DMS53 treated with DMSO at 0.1 percent for 48 hours (cell line): ENCODE measurements at regions not wholly inside any gene's neighbourhood (a gene's known extent, or its start where the extent isn't known, plus 50 kb on each side); places are given as distances from the start of the nearest gene placed in this dataset.

Experiments used
- DNase-seq: peaks from one replicate; lab custom pipeline; 2025; ENCODE audit not compliant: unreplicated experiment; lab: John Stamatoyannopoulos, UW

GRCh38 chr6:11926594-11927407 lies 85.3 kb upstream of the HIVEP1 start:
- no peak for DNase-seq

DNA sequence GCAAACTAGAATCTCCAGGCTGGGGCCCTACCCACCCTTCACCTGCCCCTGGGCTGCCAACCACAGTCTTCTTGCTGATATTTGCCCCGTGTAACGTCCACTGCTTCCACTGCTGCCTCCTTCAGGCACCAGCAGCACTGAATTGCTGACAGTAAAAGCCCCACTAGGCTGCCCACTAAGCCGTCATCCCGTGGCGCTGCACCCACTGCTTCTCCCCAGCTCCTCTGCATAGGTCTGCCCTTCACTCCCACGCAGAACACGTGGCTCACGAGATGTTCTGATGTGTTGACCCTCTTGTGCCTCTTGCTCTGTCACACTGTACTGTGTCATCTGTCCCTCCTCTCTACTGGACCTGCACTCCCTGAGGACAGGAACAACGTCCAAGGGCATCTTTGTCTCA lies 86.3 kb upstream of the HIVEP1 start:
- no peak for DNase-seq

DNA sequence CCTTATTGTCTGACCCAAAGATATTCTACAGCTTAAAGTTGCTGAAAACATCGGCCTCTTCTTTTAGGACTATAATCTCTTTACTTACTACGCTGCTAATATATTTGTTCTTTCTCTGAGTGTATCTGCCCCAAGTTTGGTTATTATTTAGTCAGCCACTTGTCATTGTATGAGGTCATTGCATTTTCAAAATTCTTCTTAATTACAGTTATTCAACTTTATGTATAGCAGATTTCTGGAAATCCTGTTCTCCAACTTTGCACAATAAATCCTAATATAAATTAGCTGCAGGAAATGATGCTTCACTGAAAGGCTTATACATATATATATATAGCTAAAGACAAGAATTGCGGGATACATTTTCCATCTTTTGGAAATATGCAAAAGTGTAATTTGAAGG lies 88.5 kb upstream of the HIVEP1 start:
- DNase-seq = no peak

DNA sequence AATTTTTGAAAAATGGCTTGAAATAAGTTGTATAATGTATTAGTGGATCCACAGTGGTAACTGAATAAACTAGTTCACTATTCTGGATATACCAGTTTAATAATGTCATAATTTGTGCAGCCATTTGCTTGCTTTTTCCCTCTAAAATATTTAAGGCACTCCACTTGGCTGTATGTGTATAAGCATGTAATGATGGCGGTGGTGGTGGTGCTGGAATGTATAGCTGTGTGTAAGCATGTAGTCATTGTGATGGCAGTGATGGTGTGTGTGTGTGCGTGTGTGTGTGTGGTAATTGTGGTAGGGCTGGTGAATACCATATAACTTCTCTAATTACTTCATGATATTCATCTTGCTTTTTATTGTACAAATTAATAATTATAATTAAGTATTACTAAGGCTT lies 89.2 kb upstream of the HIVEP1 start:
- DNase-seq = no peak

- no peak for DNase-seq
Observed at GRCh38 chr6:11921751-11922150, 90.4 kb upstream of the HIVEP1 start.

- DNase-seq = no peak
Observed at GRCh38 chr6:11921017-11921438, 91.1 kb upstream of the HIVEP1 start.

- DNase-seq = no peak
Observed at GRCh38 chr6:11920566-11920965, 91.5 kb upstream of the HIVEP1 start.

DNA sequence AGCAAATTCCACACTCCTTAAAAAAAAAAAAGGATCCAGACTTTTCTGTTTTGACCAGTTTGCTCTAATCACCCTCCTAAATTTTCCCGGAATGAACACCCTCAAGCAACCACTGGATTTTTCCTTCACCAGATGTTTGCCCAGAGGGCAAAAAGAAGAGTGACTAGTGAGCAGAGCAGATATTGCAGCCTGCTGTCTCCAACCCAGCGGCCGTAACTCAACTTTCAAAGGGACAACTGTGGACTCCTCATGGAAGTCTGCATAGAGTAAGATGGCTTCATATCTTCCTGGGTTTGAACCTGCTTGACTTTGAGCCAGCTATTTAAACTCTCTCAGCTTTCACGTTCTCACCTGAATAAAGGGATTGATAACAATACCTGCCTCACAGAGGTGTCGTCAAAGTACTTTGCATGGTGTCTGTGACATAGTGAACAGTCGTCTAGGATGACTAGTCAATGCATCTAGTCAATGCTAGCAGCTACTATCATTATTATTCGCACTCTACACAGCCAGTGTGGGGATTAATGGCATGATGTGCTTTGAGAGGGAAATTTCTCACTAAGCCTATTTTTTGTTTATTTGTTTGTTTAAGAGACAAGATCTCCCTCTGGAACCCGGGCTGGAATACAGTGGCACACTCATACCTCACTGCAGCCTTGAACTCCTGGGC lies 92.2 kb upstream of the HIVEP1 start:
- DNase-seq = no peak

GRCh38 chr6:11918739-11919605 lies 93.1 kb upstream of the HIVEP1 start:
- no peak for DNase-seq

DNA sequence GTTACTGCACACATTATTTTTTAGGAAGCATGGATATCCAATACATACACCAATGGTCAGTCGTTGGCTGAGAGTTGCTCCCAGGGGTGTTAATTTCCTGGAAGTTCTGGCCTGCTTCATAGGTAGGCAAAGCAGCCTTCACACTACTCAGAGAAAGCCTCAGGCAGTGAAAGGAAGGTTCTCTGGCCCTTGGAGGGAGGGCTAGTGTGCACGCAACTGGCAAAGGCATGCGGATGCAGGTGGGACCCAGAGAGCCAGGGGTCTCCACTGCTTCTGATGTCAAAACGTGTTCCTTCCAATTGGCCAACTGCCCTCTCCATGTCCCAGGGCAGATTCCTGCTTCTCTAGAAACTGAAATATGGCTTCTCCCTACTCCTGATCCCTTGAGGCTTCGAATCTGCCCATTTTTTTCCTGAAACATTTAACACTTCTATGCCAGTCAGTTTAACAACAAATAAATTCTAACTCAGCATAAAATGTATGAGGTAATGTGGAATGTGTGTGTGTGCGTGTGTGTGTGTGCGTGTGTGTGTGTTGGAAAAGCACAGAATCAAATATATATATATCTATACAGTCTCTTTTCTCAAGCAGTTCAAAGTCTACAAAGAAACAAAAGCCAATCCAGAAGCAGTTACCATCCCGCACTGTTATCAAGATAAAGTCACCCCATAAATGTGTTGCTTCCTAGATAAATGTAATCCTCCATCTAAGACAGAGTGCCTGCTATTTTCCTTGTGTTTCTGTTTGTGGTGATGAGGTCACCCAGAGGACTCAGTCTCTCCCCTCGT lies 94.0 kb upstream of the HIVEP1 start:
- DNase-seq = no peak

DNA sequence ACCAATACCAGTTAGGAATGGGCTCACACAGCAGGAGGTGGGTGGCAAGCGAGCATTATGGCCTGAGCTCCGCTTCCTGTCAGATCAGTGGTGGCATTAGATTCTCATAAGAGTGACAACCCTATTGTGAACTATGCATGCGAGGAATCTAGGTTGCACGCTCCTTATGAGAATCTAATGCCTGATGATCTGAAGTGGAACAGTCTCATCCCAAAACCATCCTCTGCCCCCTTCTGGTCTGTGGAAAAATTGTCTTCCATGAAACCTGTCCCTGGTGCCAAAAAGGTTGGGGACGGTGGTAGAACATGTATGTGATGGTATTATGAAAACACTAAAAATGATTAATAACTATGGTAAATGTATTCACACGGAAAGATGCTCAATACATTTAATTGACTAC lies 99.7 kb upstream of the HIVEP1 start:
- no peak for DNase-seq

GRCh38 chr6:11911538-11911937 lies 100.6 kb upstream of the HIVEP1 start:
- no peak for DNase-seq

DNA sequence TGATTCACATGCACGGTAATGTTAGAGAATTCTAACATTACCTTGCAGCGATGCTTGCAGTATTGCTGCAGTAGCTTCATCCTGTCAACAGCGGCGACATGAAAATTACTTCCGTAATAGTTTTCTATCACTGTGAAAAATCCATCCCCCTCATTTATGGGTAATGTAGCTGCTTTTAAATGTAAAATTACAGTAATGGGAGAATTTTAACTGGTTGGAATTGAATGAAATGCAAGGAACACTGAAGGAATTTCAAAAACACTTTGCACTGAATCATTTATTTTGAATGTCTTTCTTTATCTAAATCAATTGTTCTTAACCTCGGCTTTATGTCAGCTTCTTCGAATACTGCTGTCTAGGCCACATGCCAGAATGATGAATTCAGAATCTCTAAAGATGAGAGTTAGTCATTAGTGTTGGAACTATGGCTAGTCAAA lies 102.4 kb upstream of the HIVEP1 start:
- no peak for DNase-seq

DNA sequence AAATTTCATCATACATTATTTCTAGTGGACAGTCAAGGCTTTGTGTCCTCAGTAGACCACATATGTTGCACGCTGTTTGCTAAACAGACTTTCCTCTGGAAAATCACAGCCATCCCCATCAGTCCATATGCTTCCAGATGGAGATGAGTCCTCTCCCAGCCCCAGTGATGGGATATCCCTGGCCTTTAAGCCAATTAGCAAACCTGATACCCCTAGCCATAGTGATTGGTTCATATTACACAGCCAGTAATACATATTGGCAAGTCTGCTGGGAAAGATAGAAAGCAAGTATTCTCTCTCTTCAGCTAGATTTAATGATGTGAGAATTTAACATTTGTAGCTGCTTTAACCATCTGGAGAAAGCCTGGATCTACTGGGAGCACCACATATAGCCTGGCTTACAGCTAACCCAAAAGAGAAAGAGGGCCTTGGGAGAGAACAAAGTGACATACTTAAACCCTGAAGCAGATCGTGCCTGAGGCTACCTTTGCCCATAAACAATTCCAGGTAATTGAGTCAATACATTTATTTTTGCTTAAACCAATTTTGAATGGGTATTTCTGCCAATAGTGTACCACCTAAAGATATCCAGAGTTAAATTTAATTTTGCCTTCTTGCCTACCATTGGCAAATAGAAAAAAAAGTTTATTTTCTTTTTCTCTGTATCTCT lies 103.5 kb upstream of the HIVEP1 start:
- no peak for DNase-seq

DNA sequence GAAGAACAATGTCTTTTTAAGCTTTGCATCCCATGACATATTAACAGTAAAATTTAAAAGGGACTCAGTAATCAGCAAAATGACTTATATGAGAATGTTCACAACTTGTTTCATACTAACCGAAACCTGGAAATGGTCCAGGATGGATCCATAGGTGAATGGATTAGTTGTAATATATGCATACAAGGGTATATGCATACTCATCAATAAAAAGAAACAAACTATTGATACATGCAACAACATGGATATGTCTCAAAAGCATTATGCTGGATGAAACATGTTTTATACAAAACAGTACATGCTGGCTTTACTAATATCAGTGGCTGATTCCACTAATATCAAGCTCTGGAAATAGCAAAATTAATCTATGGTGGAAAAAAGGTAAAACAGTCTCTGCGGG lies 108.5 kb upstream of the HIVEP1 start:
- no peak for DNase-seq

- no peak for DNase-seq
Observed at GRCh38 chr6:11902527-11902926, 109.6 kb upstream of the HIVEP1 start.

GRCh38 chr6:11900662-11901598 lies 111.2 kb upstream of the HIVEP1 start:
- no peak for DNase-seq

DNA sequence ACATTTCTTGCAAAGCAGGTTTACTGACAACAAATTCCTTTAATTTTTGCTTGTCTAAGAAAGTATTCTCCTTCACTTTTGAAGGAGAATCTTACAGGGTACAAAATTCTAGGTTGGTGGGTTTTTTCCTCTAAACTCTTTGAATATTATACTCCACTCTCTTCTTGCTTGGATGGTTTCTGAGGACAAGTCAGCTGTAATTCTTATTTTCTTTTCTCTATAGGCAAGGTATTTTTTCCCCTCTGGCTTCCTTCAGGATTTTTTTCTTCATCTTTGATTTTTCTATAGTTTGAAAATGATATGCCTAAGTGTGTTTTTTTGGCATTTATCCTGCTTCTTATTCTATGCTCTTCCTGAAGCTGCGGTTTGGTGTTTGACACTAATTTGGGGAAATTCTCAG lies 112.5 kb upstream of the HIVEP1 start:
- DNase-seq = no peak

DNA sequence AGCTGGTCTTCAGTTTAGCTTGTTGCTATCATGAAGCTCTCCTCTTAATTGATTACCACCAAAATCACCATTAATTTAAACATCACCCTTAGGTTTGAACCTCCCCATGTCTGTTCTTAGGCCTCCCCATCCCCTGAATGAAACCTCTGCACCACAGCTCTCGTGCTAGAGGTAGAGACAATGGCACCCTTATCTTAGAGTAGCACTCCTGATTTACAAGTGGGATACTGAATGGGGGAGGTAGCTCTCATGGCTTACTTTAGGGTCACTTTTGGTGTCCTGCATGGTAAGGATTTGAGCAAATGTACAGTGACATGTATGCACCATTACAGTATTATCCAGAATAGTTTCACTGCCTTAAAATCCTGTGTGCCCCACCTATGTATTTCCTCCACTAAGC lies 115.6 kb upstream of the ADTRP start:
- no peak for DNase-seq
